ENCODE measurements at regions not wholly inside any gene's neighbourhood (a gene's known extent, or its start where the extent isn't known, plus 50 kb on each side); places are given as distances from the start of the nearest gene placed in this dataset.
A peak's percentile ranks its signal among the peaks of the same experiment; 100 is the strongest.

GRCh38 chr6:54474898-54475297 lies 166.7 kb downstream of the TINAG start:
- no peaks in the 10 kb centered on the region for H3K9me3 ChIP-seq (ENCODE audit: control insufficient read depth, insufficient read depth, low read length)
- H3K36me3 ChIP-seq (ENCODE audit: control insufficient read depth, insufficient read depth, low read length): no peaks in the 10 kb centered on the region
- H3K27me3 ChIP-seq (ENCODE audit: control insufficient read depth, insufficient read depth, low read length): no peaks in the 10 kb centered on the region
- 66% methylated on average over 2 of the region's 2 CpGs for WGBS (ENCODE audit: insufficient coverage)
- H3K4me3 ChIP-seq (ENCODE audit: low read depth, low read length): no peak overlapping the region
- H3K4me1 ChIP-seq (ENCODE audit: control insufficient read depth, insufficient read depth, low read length): no peaks in the 10 kb centered on the region
- DNase-seq (ENCODE audit: low read depth in 4 of 6, low spot score in 6 of 6): no peak
- no peak overlapping the region for H3K27ac ChIP-seq (ENCODE audit: low read depth, low read length)

GRCh38 chr6:54481091-54481490 lies 172.8 kb downstream of the TINAG start:
- H3K36me3 ChIP-seq (ENCODE audit: control insufficient read depth, insufficient read depth, low read length): no peaks in the 10 kb centered on the region
- H3K4me1 ChIP-seq (ENCODE audit: control insufficient read depth, insufficient read depth, low read length): no peaks in the 10 kb centered on the region
- H3K27ac ChIP-seq (ENCODE audit: low read depth, low read length): no peak overlapping the region
- no peaks in the 10 kb centered on the region for H3K27me3 ChIP-seq (ENCODE audit: control insufficient read depth, insufficient read depth, low read length)
- H3K9me3 ChIP-seq (ENCODE audit: control insufficient read depth, insufficient read depth, low read length): no peaks in the 10 kb centered on the region
- WGBS (ENCODE audit: insufficient coverage): 91% methylated on average over 3 of the region's 4 CpGs
- no peak for DNase-seq (ENCODE audit: low read depth in 4 of 6, low spot score in 6 of 6)
- H3K4me3 ChIP-seq (ENCODE audit: low read depth, low read length): no peak overlapping the region

- WGBS (ENCODE audit: insufficient coverage): 56% methylated on average over 1 of the region's 3 CpGs
- DNase-seq (ENCODE audit: low read depth in 4 of 6, low spot score in 6 of 6): no peak
- H3K27me3 ChIP-seq (ENCODE audit: control insufficient read depth, insufficient read depth, low read length): no peaks in the 10 kb centered on the region
- peaks cover 2% of the 10 kb centered on the region for H3K9me3 ChIP-seq (ENCODE audit: control insufficient read depth, insufficient read depth, low read length)
- no peak overlapping the region for H3K4me3 ChIP-seq (ENCODE audit: low read depth, low read length)
- no peaks in the 10 kb centered on the region for H3K36me3 ChIP-seq (ENCODE audit: control insufficient read depth, insufficient read depth, low read length)
- no peak overlapping the region for H3K27ac ChIP-seq (ENCODE audit: low read depth, low read length)
- H3K4me1 ChIP-seq (ENCODE audit: control insufficient read depth, insufficient read depth, low read length): no peaks in the 10 kb centered on the region
Observed at GRCh38 chr6:54491431-54491830, 183.2 kb downstream of the TINAG start.

GRCh38 chr6:54493138-54493537 lies 184.9 kb downstream of the TINAG start:
- Histone ChIP-seq H3K4me1 (ENCODE audit: control insufficient read depth, insufficient read depth, low read length) (no peaks in the 10 kb centered on the region), H3K27me3 (ENCODE audit: control insufficient read depth, insufficient read depth, low read length) (no peaks in the 10 kb centered on the region)
- DNase-seq (ENCODE audit: low read depth in 4 of 6, low spot score in 6 of 6): no peak

GRCh38 chr6:54503144-54503543 lies 194.9 kb downstream of the TINAG start:
- no peak for DNase-seq (ENCODE audit: low read depth in 4 of 6, low spot score in 6 of 6)
- Histone ChIP-seq H3K36me3 (ENCODE audit: control insufficient read depth, insufficient read depth, low read length) (no peaks in the 10 kb centered on the region), H3K9me3 (ENCODE audit: control insufficient read depth, insufficient read depth, low read length) (peaks cover 6% of the 10 kb centered on the region), H3K4me1 (ENCODE audit: control insufficient read depth, insufficient read depth, low read length) (no peaks in the 10 kb centered on the region), H3K27me3 (ENCODE audit: control insufficient read depth, insufficient read depth, low read length) (no peaks in the 10 kb centered on the region), H3K4me3 (ENCODE audit: low read depth, low read length) (no peak overlapping the region), H3K27ac (ENCODE audit: low read depth, low read length) (no peak overlapping the region)
- WGBS (ENCODE audit: insufficient coverage): no CpG with 5 or more reads among the region's 1 CpG

More at GRCh38 chr6:54493138-54493537, 184.9 kb downstream of the TINAG start:
- Histone ChIP-seq H3K4me3 (ENCODE audit: low read depth, low read length) (no peak overlapping the region), H3K27ac (ENCODE audit: low read depth, low read length) (no peak overlapping the region), H3K36me3 (ENCODE audit: control insufficient read depth, insufficient read depth, low read length) (no peaks in the 10 kb centered on the region), H3K9me3 (ENCODE audit: control insufficient read depth, insufficient read depth, low read length) (peaks cover 2% of the 10 kb centered on the region)

GRCh38 chr6:54515013-54515412 lies 206.8 kb downstream of the TINAG start:
- peak in 2 of 6 donors; percentile 42 to 44 for DNase-seq (ENCODE audit: low read depth in 4 of 6, low spot score in 6 of 6)
- no peaks in the 10 kb centered on the region for H3K4me1 ChIP-seq (ENCODE audit: control insufficient read depth, insufficient read depth, low read length)
- H3K27ac ChIP-seq (ENCODE audit: low read depth, low read length): no peak overlapping the region
- no peaks in the 10 kb centered on the region for H3K36me3 ChIP-seq (ENCODE audit: control insufficient read depth, insufficient read depth, low read length)
- H3K27me3 ChIP-seq (ENCODE audit: control insufficient read depth, insufficient read depth, low read length): no peaks in the 10 kb centered on the region
- H3K4me3 ChIP-seq (ENCODE audit: low read depth, low read length): no peak overlapping the region
- WGBS (ENCODE audit: insufficient coverage): no CpG with 5 or more reads among the region's 2 CpGs
- no peaks in the 10 kb centered on the region for H3K9me3 ChIP-seq (ENCODE audit: control insufficient read depth, insufficient read depth, low read length)

GRCh38 chr6:54515713-54516112 lies 207.5 kb downstream of the TINAG start:
- no peak for DNase-seq (ENCODE audit: low read depth in 4 of 6, low spot score in 6 of 6)
- Histone ChIP-seq H3K4me3 (ENCODE audit: low read depth, low read length) (no peak overlapping the region), H3K27ac (ENCODE audit: low read depth, low read length) (no peak overlapping the region), H3K9me3 (ENCODE audit: control insufficient read depth, insufficient read depth, low read length) (no peaks in the 10 kb centered on the region), H3K27me3 (ENCODE audit: control insufficient read depth, insufficient read depth, low read length) (no peaks in the 10 kb centered on the region), H3K4me1 (ENCODE audit: control insufficient read depth, insufficient read depth, low read length) (no peaks in the 10 kb centered on the region), H3K36me3 (ENCODE audit: control insufficient read depth, insufficient read depth, low read length) (no peaks in the 10 kb centered on the region)
- no CpG with 5 or more reads among the region's 1 CpG for WGBS (ENCODE audit: insufficient coverage)

- Histone ChIP-seq H3K9me3 (ENCODE audit: control insufficient read depth, insufficient read depth, low read length) (no peaks in the 10 kb centered on the region), H3K27me3 (ENCODE audit: control insufficient read depth, insufficient read depth, low read length) (no peaks in the 10 kb centered on the region), H3K4me1 (ENCODE audit: control insufficient read depth, insufficient read depth, low read length) (no peaks in the 10 kb centered on the region), H3K36me3 (ENCODE audit: control insufficient read depth, insufficient read depth, low read length) (no peaks in the 10 kb centered on the region), H3K4me3 (ENCODE audit: low read depth, low read length) (no peak overlapping the region), H3K27ac (ENCODE audit: low read depth, low read length) (no peak overlapping the region)
- WGBS (ENCODE audit: insufficient coverage): 83% methylated on average over 1 of the region's 1 CpG
- DNase-seq (ENCODE audit: low read depth in 4 of 6, low spot score in 6 of 6): peak in 4 of 6 donors; percentile 8 to 88 (median 20)
Observed at GRCh38 chr6:54516321-54516720, 208.1 kb downstream of the TINAG start.

GRCh38 chr6:54519161-54519560 lies 210.9 kb downstream of the TINAG start:
- no peaks in the 10 kb centered on the region for H3K9me3 ChIP-seq (ENCODE audit: control insufficient read depth, insufficient read depth, low read length)
- H3K27ac ChIP-seq (ENCODE audit: low read depth, low read length): no peak overlapping the region
- H3K4me1 ChIP-seq (ENCODE audit: control insufficient read depth, insufficient read depth, low read length): no peaks in the 10 kb centered on the region
- DNase-seq (ENCODE audit: low read depth in 4 of 6, low spot score in 6 of 6): no peak
- no peak overlapping the region for H3K4me3 ChIP-seq (ENCODE audit: low read depth, low read length)
- 75% methylated on average over 3 of the region's 3 CpGs for WGBS (ENCODE audit: insufficient coverage)
- no peaks in the 10 kb centered on the region for H3K27me3 ChIP-seq (ENCODE audit: control insufficient read depth, insufficient read depth, low read length)
- no peaks in the 10 kb centered on the region for H3K36me3 ChIP-seq (ENCODE audit: control insufficient read depth, insufficient read depth, low read length)

- no peak overlapping the region for H3K27ac ChIP-seq (ENCODE audit: low read depth, low read length)
- no peaks in the 10 kb centered on the region for H3K9me3 ChIP-seq (ENCODE audit: control insufficient read depth, insufficient read depth, low read length)
- no CpG with 5 or more reads among the region's 2 CpGs for WGBS (ENCODE audit: insufficient coverage)
- H3K4me1 ChIP-seq (ENCODE audit: control insufficient read depth, insufficient read depth, low read length): no peaks in the 10 kb centered on the region
- H3K4me3 ChIP-seq (ENCODE audit: low read depth, low read length): no peak overlapping the region
- no peak for DNase-seq (ENCODE audit: low read depth in 4 of 6, low spot score in 6 of 6)
- no peaks in the 10 kb centered on the region for H3K27me3 ChIP-seq (ENCODE audit: control insufficient read depth, insufficient read depth, low read length)
- H3K36me3 ChIP-seq (ENCODE audit: control insufficient read depth, insufficient read depth, low read length): no peaks in the 10 kb centered on the region
Observed at GRCh38 chr6:54525731-54526130, 217.5 kb downstream of the TINAG start.
